ENCODE measurements at regions not wholly inside any gene's neighbourhood (a gene's known extent, or its start where the extent isn't known, plus 50 kb on each side); places are given as distances from the start of the nearest gene placed in this dataset.
"Not testable (repeated sequence)": the region's sequence is repeated elsewhere in the genome, so short reads cannot be mapped to it uniquely, and the experiment has no call there.

DNA sequence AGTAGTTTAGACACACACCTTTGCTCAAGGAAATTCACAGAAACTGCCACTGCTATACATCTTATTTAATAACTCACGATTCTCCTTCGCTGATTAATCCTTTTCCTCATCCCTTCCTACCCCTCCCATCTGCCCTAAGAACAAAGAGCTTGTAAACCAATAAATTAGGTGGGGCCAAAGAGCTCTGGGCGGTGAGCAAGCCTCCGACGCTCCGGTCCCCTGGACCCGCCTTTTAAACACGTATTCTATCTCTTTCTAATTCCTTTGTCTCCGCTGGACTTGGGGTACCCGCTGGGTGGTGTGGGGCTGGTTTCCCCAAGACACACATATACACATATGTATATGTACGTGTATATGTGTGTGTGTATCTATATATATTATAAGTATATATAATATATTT lies 803.2 kb upstream of the CA10 start:
- ATAC-seq; H3K36me3 ChIP-seq (replicated peaks in 1 of 2; ENCODE audit: control insufficient read depth in 1 of 2, insufficient read depth in 2 of 2, low read length in 2 of 2); H3K9ac ChIP-seq (ENCODE audit: insufficient read depth, low read depth, low read length); H3K4me3 ChIP-seq (replicated peaks in 1 of 3; ENCODE audit: insufficient read depth in 1 of 3, low read depth in 2 of 3, low read length in 3 of 3); FAIRE-seq; H3K4me2 ChIP-seq (ENCODE audit: low read depth, low read length); CTCF ChIA-PET (ENCODE audit: low intra/inter-chr PET ratio, low total read pairs); POLR2A ChIA-PET; H3K79me2 ChIP-seq (ENCODE audit: insufficient read depth, low read length); in situ Hi-C loops (cut with HindIII; ENCODE audit: extremely low pct_ligation_motif_present, low pct_unique_long_range_greater_than_20kb); H2AFZ ChIP-seq (ENCODE audit: low read length); H3K4me1 ChIP-seq (ENCODE audit: insufficient read depth, low read length); H3K27ac ChIP-seq (ENCODE audit: extremely low read length, insufficient read depth, low read length); BruUV-seq (replicated peaks); DNase-seq (ENCODE audit: low spot score); intact Hi-C loops (cut with micrococcal nuclease; ENCODE audit: unreplicated experiment); H4K20me1 ChIP-seq (ENCODE audit: insufficient read depth, low read length); H3K27me3 ChIP-seq (ENCODE audit: control insufficient read depth in 1 of 2, insufficient read depth in 2 of 2, low read length in 2 of 2): not testable (repeated sequence)
- WGBS (ENCODE audit: low lambda C conversion rate) = 29% methylated on average over 11 of the region's 11 CpGs
- peaks cover 46% of the 10 kb centered on the region for H3K9me3 ChIP-seq (ENCODE audit: low read length)

DNA sequence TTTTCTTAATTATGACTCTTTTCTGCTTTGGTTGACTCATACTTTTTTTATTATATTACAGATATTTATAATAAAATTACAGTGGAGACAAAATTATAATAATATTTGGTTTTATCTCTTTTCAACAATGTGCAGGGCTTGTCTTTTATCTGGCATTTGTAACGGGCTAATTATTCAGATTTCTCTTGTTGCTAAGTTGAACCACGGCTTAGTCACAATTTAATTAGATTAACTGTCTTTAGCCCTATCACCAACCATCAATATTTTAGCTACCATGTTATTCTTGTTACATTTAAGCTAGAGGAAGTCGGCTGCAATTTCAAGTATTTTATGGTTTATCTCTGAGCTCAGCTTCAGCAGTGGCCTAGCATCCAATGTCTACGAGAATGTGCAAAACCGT lies 798.9 kb upstream of the CA10 start:
- 10% methylated on average over 5 of the region's 5 CpGs for WGBS (ENCODE audit: low lambda C conversion rate)
- ChIA-PET POLR2A (no interaction called here), CTCF (ENCODE audit: low intra/inter-chr PET ratio, low total read pairs) (no interaction called here)
- H3K36me3 ChIP-seq (replicated peaks in 1 of 2; ENCODE audit: control insufficient read depth in 1 of 2, insufficient read depth in 2 of 2, low read length in 2 of 2) = no peaks in the 10 kb centered on the region
- no peak for TF ChIP-seq KLF13 (CRISPR knock-in tag; IDR thresholded peaks at IDR 0.05)
- H3K4me2 ChIP-seq (ENCODE audit: low read depth, low read length) = no peak overlapping the region
- ATAC-seq = no peak
- H3K79me2 ChIP-seq (ENCODE audit: insufficient read depth, low read length) = no peaks in the 10 kb centered on the region
- no peak overlapping the region for H3K9ac ChIP-seq (ENCODE audit: insufficient read depth, low read depth, low read length)
- H3K4me1 ChIP-seq (ENCODE audit: insufficient read depth, low read length) = no peaks in the 10 kb centered on the region
- H3K4me3 ChIP-seq (replicated peaks in 1 of 3; ENCODE audit: insufficient read depth in 1 of 3, low read depth in 2 of 3, low read length in 3 of 3) = no peak overlapping the region
- DNase-seq (ENCODE audit: low spot score) = no peak
- no peak for FAIRE-seq
- in situ Hi-C loops (cut with HindIII; ENCODE audit: extremely low pct_ligation_motif_present, low pct_unique_long_range_greater_than_20kb) (no loop called here), intact Hi-C loops (cut with micrococcal nuclease; ENCODE audit: unreplicated experiment) (no loop called here)
- H4K20me1 ChIP-seq (ENCODE audit: insufficient read depth, low read length) = no peaks in the 10 kb centered on the region
- no TSS peak for BruUV-seq (replicated peaks)
- H2AFZ ChIP-seq (ENCODE audit: low read length) = no peak overlapping the region
- H3K27me3 ChIP-seq (ENCODE audit: control insufficient read depth in 1 of 2, insufficient read depth in 2 of 2, low read length in 2 of 2) = no peaks in the 10 kb centered on the region
- no peak overlapping the region for H3K27ac ChIP-seq (ENCODE audit: extremely low read length, insufficient read depth, low read length)
- peaks cover 55% of the 10 kb centered on the region for H3K9me3 ChIP-seq (ENCODE audit: low read length)

DNA sequence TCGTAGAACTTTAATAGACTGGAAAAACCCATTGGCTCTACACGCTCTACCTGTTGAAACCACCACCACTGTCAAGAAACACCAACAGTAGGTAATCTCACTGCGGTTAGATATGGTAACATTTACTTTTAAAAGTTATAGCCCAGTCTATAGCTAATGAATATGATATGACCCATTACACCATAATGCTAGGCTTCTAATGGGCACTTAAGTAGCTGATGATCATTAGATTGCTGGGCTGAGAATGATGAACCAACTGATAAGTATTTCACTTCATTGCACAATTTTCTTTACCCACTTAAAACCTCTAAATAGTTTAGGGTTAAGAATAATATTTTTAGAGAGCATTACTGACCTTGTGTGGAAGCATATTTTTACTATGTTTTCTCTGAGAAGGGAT lies 788.9 kb upstream of the CA10 start:
- in situ Hi-C loops (cut with HindIII; ENCODE audit: extremely low pct_ligation_motif_present, low pct_unique_long_range_greater_than_20kb) = no loop called here
- ChIA-PET POLR2A (no interaction called here), CTCF (ENCODE audit: low intra/inter-chr PET ratio, low total read pairs) (no interaction called here)
- no peak overlapping the region for H3K9ac ChIP-seq (ENCODE audit: insufficient read depth, low read depth, low read length)
- no peaks in the 10 kb centered on the region for H3K36me3 ChIP-seq (replicated peaks in 1 of 2; ENCODE audit: control insufficient read depth in 1 of 2, insufficient read depth in 2 of 2, low read length in 2 of 2)
- H3K4me3 ChIP-seq (replicated peaks in 1 of 3; ENCODE audit: insufficient read depth in 1 of 3, low read depth in 2 of 3, low read length in 3 of 3) = no peak overlapping the region
- TF ChIP-seq U2AF1 (optimal IDR thresholded peaks at IDR 0.05; ENCODE audit: low read depth, low read length) = no peak
- no peaks in the 10 kb centered on the region for H4K20me1 ChIP-seq (ENCODE audit: insufficient read depth, low read length)
- H3K4me2 ChIP-seq (ENCODE audit: low read depth, low read length) = no peak overlapping the region
- no peaks in the 10 kb centered on the region for H3K27me3 ChIP-seq (ENCODE audit: control insufficient read depth in 1 of 2, insufficient read depth in 2 of 2, low read length in 2 of 2)
- no peak overlapping the region for H3K27ac ChIP-seq (ENCODE audit: extremely low read length, insufficient read depth, low read length)
- 2% methylated on average over 3 of the region's 3 CpGs for WGBS (ENCODE audit: low lambda C conversion rate)
- FAIRE-seq (no peak), DNase-seq (ENCODE audit: low spot score) (no peak), ATAC-seq (no peak)
- no TSS peak for BruUV-seq (replicated peaks)
- no peaks in the 10 kb centered on the region for H3K4me1 ChIP-seq (ENCODE audit: insufficient read depth, low read length)
- no peak overlapping the region for H2AFZ ChIP-seq (ENCODE audit: low read length)
- intact Hi-C loops (cut with micrococcal nuclease; ENCODE audit: unreplicated experiment) = no loop called here
- no peaks in the 10 kb centered on the region for H3K79me2 ChIP-seq (ENCODE audit: insufficient read depth, low read length)
- peaks cover 85% of the 10 kb centered on the region for H3K9me3 ChIP-seq (ENCODE audit: low read length)

Data from HepG2 (cell line).